Astrocyte (in vitro differentiated cells and primary cell): ENCODE measurements at regions not wholly inside any gene's neighbourhood (a gene's known extent, or its start where the extent isn't known, plus 50 kb on each side); places are given as distances from the start of the nearest gene placed in this dataset.

ENCODE experiments used
- DNase-seq: peaks from one replicate; pipeline ENCODE4 v3.0.0-alpha.2; 2010; ENCODE audit warnings: low read depth
- FAIRE-seq: peaks from 2 replicates; lab custom pipeline; 2011; peaks lifted over from hg19 to GRCh38; lab: Jason Lieb, UNC
- H2AFZ ChIP-seq: 2 replicates; pipeline ENCODE4 v1.6.0; 2012; ENCODE audit warnings: low read depth, low read length, inconsistent platforms
- H3K27ac ChIP-seq: 2 replicates; pipeline ENCODE4 v1.5.1; 2011; ENCODE audit warnings: low read depth, low read length, inconsistent platforms
- H3K27me3 ChIP-seq: 2 replicates; pipeline ENCODE4 v1.6.0; 2011; ENCODE audit warnings: low read length, inconsistent platforms; ENCODE audit not compliant: insufficient read depth
- H3K36me3 ChIP-seq: 2 replicates; pipeline ENCODE4 v1.5.1; 2011; ENCODE audit warnings: low read length, inconsistent platforms; ENCODE audit not compliant: insufficient read depth
- H3K4me1 ChIP-seq: 2 replicates; pipeline ENCODE4 v1.5.1; 2011; ENCODE audit warnings: low read length, inconsistent platforms; ENCODE audit not compliant: insufficient read depth
- H3K4me2 ChIP-seq: 2 replicates; pipeline ENCODE4 v1.6.0; 2012; ENCODE audit warnings: low read length, inconsistent platforms
- H3K4me3 ChIP-seq: 2 replicates; pipeline ENCODE4 v1.5.1; 2011; ENCODE audit warnings: low read depth, mild to moderate bottlenecking, low read length, inconsistent platforms; ENCODE audit not compliant: insufficient read depth
- H3K79me2 ChIP-seq: 2 replicates; pipeline ENCODE4 v1.6.0; 2012; ENCODE audit warnings: mild to moderate bottlenecking, low read length, inconsistent platforms; ENCODE audit not compliant: insufficient read depth
- H3K9ac ChIP-seq: 2 replicates; pipeline ENCODE4 v1.6.0; 2012; ENCODE audit warnings: mild to moderate bottlenecking, low read length, inconsistent platforms
- H3K9me3 ChIP-seq: 2 replicates; pipeline ENCODE4 v1.5.1; 2012; ENCODE audit warnings: low read depth, mild to moderate bottlenecking, low read length, inconsistent platforms; ENCODE audit not compliant: insufficient read depth
- H4K20me1 ChIP-seq: 2 replicates; pipeline ENCODE4 v1.6.0; 2012; ENCODE audit warnings: low read length, inconsistent platforms; ENCODE audit not compliant: insufficient read depth
- H3K27ac Mint-ChIP-seq: one replicate; pipeline ENCODE4 v1.8.0; 2021; ENCODE audit warnings: mild to moderate bottlenecking, mixed read lengths; ENCODE audit not compliant: unreplicated experiment
- H3K27me3 Mint-ChIP-seq: one replicate; pipeline ENCODE4 v1.8.0; 2021; ENCODE audit warnings: low read depth, mixed read lengths; ENCODE audit not compliant: unreplicated experiment
- H3K36me3 Mint-ChIP-seq: one replicate; pipeline ENCODE4 v1.8.0; 2021; ENCODE audit warnings: low read depth, mixed read lengths; ENCODE audit not compliant: unreplicated experiment
- H3K4me1 Mint-ChIP-seq: one replicate; pipeline ENCODE4 v1.8.0; 2021; ENCODE audit warnings: low read depth, mixed read lengths; ENCODE audit not compliant: unreplicated experiment
- H3K4me3 Mint-ChIP-seq: one replicate; pipeline ENCODE4 v1.8.0; 2021; ENCODE audit warnings: mild to moderate bottlenecking, moderate library complexity, mixed read lengths; ENCODE audit not compliant: unreplicated experiment
- H3K9me3 Mint-ChIP-seq: one replicate; pipeline ENCODE4 v1.8.0; 2021; ENCODE audit warnings: mild to moderate bottlenecking, mixed read lengths; ENCODE audit not compliant: unreplicated experiment
- EZH2 ChIP-seq: IDR thresholded peaks from 2 replicates; pipeline ENCODE4 v1.6.1; 2012; ENCODE audit warnings: mild to moderate bottlenecking, low read length, inconsistent platforms; ENCODE audit not compliant: insufficient read depth
- TF ChIP-seq, protein P1 (sequence below): IDR thresholded peaks from 2 replicates; pipeline ENCODE4 v1.5.1; 2011; ENCODE audit warnings: low read depth, mild to moderate bottlenecking, inconsistent platforms, low read length, moderate library complexity; ENCODE audit not compliant: insufficient read depth

DNA sequence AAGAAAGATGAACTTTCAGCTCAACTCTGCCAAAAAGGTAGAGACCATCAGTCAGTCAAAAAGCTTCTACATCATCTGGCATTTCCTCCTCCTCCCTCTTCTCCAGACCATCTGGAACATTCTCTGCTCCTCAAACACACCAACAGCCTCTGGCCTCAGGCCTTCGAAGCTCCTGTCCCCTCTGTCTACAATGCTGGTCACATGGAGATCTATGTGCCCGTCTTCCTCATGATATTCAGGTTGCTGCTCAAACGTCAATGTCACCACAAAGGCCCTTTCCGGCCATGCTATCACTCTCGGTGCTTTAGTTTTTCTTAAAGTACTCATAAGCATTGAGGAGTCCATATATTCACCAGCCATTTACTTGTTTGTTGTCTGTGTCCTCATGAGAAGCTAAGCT is 146.2 kb downstream of the SPATA19 start:
- no peak for DNase-seq
- H3K4me1 ChIP-seq, result no peaks in the 10 kb centered on the region
- no peaks in the 10 kb centered on the region for H3K4me1 Mint-ChIP-seq
- no peaks in the 10 kb centered on the region for H3K79me2 ChIP-seq
- no peaks in the 10 kb centered on the region for H3K9me3 ChIP-seq
- H3K36me3 Mint-ChIP-seq, result no peaks in the 10 kb centered on the region
- no peak overlapping the region for H3K27ac Mint-ChIP-seq
- H2AFZ ChIP-seq, result no peak overlapping the region
- H3K27ac ChIP-seq, result no peak overlapping the region
- H3K4me3 ChIP-seq, result no peak overlapping the region
- H3K9me3 Mint-ChIP-seq, result no peaks in the 10 kb centered on the region
- H3K4me2 ChIP-seq, result no peak overlapping the region
- H3K27me3 ChIP-seq, result no peaks in the 10 kb centered on the region
- no peak for FAIRE-seq
- no peak overlapping the region for H3K4me3 Mint-ChIP-seq
- H3K27me3 Mint-ChIP-seq, result peaks cover 6% of the 10 kb centered on the region
- H3K36me3 ChIP-seq, result no peaks in the 10 kb centered on the region
- no peaks in the 10 kb centered on the region for H4K20me1 ChIP-seq
- TF ChIP-seq EZH2, result no peak
- TF ChIP-seq, protein P1, sequence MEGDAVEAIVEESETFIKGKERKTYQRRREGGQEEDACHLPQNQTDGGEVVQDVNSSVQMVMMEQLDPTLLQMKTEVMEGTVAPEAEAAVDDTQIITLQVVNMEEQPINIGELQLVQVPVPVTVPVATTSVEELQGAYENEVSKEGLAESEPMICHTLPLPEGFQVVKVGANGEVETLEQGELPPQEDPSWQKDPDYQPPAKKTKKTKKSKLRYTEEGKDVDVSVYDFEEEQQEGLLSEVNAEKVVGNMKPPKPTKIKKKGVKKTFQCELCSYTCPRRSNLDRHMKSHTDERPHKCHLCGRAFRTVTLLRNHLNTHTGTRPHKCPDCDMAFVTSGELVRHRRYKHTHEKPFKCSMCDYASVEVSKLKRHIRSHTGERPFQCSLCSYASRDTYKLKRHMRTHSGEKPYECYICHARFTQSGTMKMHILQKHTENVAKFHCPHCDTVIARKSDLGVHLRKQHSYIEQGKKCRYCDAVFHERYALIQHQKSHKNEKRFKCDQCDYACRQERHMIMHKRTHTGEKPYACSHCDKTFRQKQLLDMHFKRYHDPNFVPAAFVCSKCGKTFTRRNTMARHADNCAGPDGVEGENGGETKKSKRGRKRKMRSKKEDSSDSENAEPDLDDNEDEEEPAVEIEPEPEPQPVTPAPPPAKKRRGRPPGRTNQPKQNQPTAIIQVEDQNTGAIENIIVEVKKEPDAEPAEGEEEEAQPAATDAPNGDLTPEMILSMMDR, result no peak
- no peak overlapping the region for H3K9ac ChIP-seq

DNA sequence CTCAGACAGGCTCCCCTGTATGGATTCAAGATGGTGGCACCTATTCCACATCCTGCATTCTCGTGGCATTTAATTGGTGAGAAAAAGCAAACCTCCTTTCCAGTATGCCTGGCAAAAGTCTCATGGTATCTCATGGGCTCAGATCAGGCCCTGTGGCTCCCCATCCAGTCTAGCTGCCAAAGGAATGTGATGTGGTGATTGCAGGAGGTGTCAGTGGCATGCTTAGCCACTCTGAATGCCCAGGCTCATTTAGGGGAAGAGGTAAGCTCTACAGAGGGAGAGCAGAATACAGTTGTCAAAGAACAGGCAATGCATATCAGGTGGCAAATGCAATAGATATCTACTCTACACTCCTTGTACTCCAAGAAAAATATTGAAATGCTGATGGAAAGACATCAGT is 146.7 kb downstream of the SPATA19 start:
- Mint-ChIP-seq H3K27ac (no peak overlapping the region), H3K9me3 (no peaks in the 10 kb centered on the region), H3K4me1 (no peaks in the 10 kb centered on the region), H3K27me3 (peaks cover 6% of the 10 kb centered on the region), H3K4me3 (no peak overlapping the region), H3K36me3 (no peaks in the 10 kb centered on the region)
- Histone ChIP-seq H3K36me3 (no peaks in the 10 kb centered on the region), H3K4me3 (no peak overlapping the region), H2AFZ (no peak overlapping the region), H3K27ac (no peak overlapping the region), H3K79me2 (no peaks in the 10 kb centered on the region), H4K20me1 (no peaks in the 10 kb centered on the region), H3K4me2 (no peak overlapping the region), H3K27me3 (no peaks in the 10 kb centered on the region), H3K9ac (no peak overlapping the region), H3K4me1 (no peaks in the 10 kb centered on the region), H3K9me3 (no peaks in the 10 kb centered on the region)
- TF ChIP-seq, protein P1, result no peak
- no peak for TF ChIP-seq EZH2
- DNase-seq (no peak), FAIRE-seq (no peak)

DNA sequence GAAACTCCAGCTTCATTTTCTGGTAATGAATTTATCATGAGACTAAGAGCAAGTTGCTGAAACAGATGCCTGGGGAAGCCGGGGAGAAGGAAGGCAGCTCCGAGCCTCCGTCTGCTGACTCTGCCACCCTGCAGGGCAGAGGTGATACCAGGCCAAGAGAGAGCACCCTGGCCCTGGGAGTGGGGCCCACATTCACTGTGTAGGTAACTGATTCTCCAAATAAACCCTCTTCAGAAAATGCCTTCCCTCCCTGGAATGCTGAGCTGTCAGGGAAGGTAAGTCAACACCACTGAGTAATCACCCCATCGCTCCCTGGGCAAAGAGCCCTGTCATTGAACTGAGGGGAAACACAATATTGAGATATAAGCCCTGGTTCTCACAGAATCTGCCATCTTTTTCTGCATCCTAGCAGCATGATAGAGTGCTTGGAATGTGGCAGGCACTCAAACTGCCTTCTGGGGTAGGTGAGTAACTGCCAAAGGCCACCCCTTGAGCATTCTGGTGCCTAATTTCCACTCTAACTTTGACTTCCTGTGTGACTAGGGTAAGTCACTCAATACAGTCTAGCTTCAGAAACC is 147.6 kb downstream of the SPATA19 start:
- no peak overlapping the region for H3K27ac Mint-ChIP-seq
- FAIRE-seq, result no peak
- no peak overlapping the region for H3K4me3 Mint-ChIP-seq
- H3K36me3 Mint-ChIP-seq, result no peaks in the 10 kb centered on the region
- no peak overlapping the region for H3K27ac ChIP-seq
- no peak for DNase-seq
- H4K20me1 ChIP-seq, result no peaks in the 10 kb centered on the region
- H3K79me2 ChIP-seq, result no peaks in the 10 kb centered on the region
- H3K4me2 ChIP-seq, result no peak overlapping the region
- H3K36me3 ChIP-seq, result no peaks in the 10 kb centered on the region
- no peaks in the 10 kb centered on the region for H3K9me3 Mint-ChIP-seq
- H3K9me3 ChIP-seq, result no peaks in the 10 kb centered on the region
- H3K9ac ChIP-seq, result no peak overlapping the region
- H3K27me3 Mint-ChIP-seq, result peaks cover 6% of the 10 kb centered on the region
- H2AFZ ChIP-seq, result no peak overlapping the region
- no peak overlapping the region for H3K4me3 ChIP-seq
- TF ChIP-seq EZH2, result no peak
- TF ChIP-seq, protein P1, result no peak
- no peaks in the 10 kb centered on the region for H3K27me3 ChIP-seq
- no peaks in the 10 kb centered on the region for H3K4me1 Mint-ChIP-seq
- H3K4me1 ChIP-seq, result no peaks in the 10 kb centered on the region
